H9 (cell line): ENCODE measurements at regions not wholly inside any gene's neighbourhood (a gene's known extent, or its start where the extent isn't known, plus 50 kb on each side); places are given as distances from the start of the nearest gene placed in this dataset.

Source experiments
- DNase-seq: peaks from one replicate; pipeline ENCODE4 v3.0.0-alpha.2; 2017
- H2AFZ ChIP-seq: one replicate; pipeline ENCODE4 v1.6.1; 2013; ENCODE audit warnings: mild to moderate bottlenecking, low read length, control low read depth, moderate library complexity
- H2AK5ac ChIP-seq: 2 replicates; pipeline ENCODE4 v1.6.1; 2013; ENCODE audit warnings: low read length, control low read depth, mixed read lengths; ENCODE audit not compliant: insufficient read length
- H2BK120ac ChIP-seq: one replicate; pipeline ENCODE4 v1.6.1; 2013; ENCODE audit warnings: low read depth, mild to moderate bottlenecking, low read length, control low read depth, inconsistent platforms; ENCODE audit not compliant: poor library complexity, severe bottlenecking
- H2BK12ac ChIP-seq: 2 replicates; pipeline ENCODE4 v1.6.1; 2013; ENCODE audit warnings: low read length, control low read depth, mixed read lengths, low read depth; ENCODE audit not compliant: insufficient read length
- H2BK15ac ChIP-seq: 2 replicates; pipeline ENCODE4 v1.6.1; 2013; ENCODE audit warnings: low read depth, low read length, control low read depth
- H2BK20ac ChIP-seq: one replicate; pipeline ENCODE4 v1.6.1; 2013; ENCODE audit warnings: low read depth, mild to moderate bottlenecking, low read length, control low read depth, inconsistent platforms; ENCODE audit not compliant: poor library complexity, severe bottlenecking
- H2BK5ac ChIP-seq: 2 replicates; pipeline ENCODE4 v1.6.1; 2013; ENCODE audit warnings: low read length, control low read depth, mixed read lengths; ENCODE audit not compliant: insufficient read length
- H3K14ac ChIP-seq: 2 replicates; pipeline ENCODE4 v1.6.1; 2013; ENCODE audit warnings: low read length, control low read depth; ENCODE audit not compliant: insufficient read depth
- H3K18ac ChIP-seq: 2 replicates; pipeline ENCODE4 v1.6.1; 2013; ENCODE audit warnings: low read depth, mild to moderate bottlenecking, mixed read lengths, low read length, control low read depth; ENCODE audit not compliant: insufficient read length
- H3K23ac ChIP-seq: 2 replicates; pipeline ENCODE4 v1.6.1; 2013; ENCODE audit warnings: low read length, control low read depth, mixed read lengths, low read depth; ENCODE audit not compliant: insufficient read length
- H3K23me2 ChIP-seq: 2 replicates; pipeline ENCODE4 v1.6.1; 2013; ENCODE audit warnings: low read depth, mild to moderate bottlenecking, mixed read lengths, low read length, control low read depth; ENCODE audit not compliant: insufficient read length, poor library complexity, severe bottlenecking
- H3K27ac ChIP-seq: 2 replicates; pipeline ENCODE4 v1.5.1; 2013; ENCODE audit warnings: low read length, control low read depth, mixed read lengths, low read depth; ENCODE audit not compliant: insufficient read length
- H3K27me3 ChIP-seq: 2 replicates; pipeline ENCODE4 v1.6.1; 2013; ENCODE audit warnings: low read length, control low read depth, inconsistent platforms; ENCODE audit not compliant: insufficient read depth
- H3K4ac ChIP-seq: 2 replicates; pipeline ENCODE4 v1.6.1; 2013; ENCODE audit warnings: low read depth, mild to moderate bottlenecking, control low read depth, inconsistent platforms, low read length, moderate library complexity
- H3K4me1 ChIP-seq: 2 replicates; pipeline ENCODE4 v1.6.1; 2013; ENCODE audit warnings: low read length, control low read depth, inconsistent platforms; ENCODE audit not compliant: insufficient read depth
- H3K4me2 ChIP-seq: 2 replicates; pipeline ENCODE4 v1.6.1; 2013; ENCODE audit warnings: low read length, control low read depth, mixed read lengths; ENCODE audit not compliant: insufficient read length, insufficient read depth
- H3K56ac ChIP-seq: 2 replicates; pipeline ENCODE4 v1.6.1; 2013; ENCODE audit warnings: low read depth, mild to moderate bottlenecking, mixed read lengths, low read length, control low read depth; ENCODE audit not compliant: insufficient read length
- H3K79me1 ChIP-seq: 2 replicates; pipeline ENCODE4 v1.6.1; 2013; ENCODE audit warnings: low read depth, mild to moderate bottlenecking, moderate library complexity, low read length, control low read depth, inconsistent platforms; ENCODE audit not compliant: insufficient read depth, poor library complexity, severe bottlenecking
- H3K79me2 ChIP-seq: 2 replicates; pipeline ENCODE4 v1.6.1; 2013; ENCODE audit warnings: low read length, control low read depth, inconsistent platforms; ENCODE audit not compliant: insufficient read depth
- H3K9ac ChIP-seq: 2 replicates; pipeline ENCODE4 v1.6.1; 2013; ENCODE audit warnings: low read length, control low read depth, mixed read lengths; ENCODE audit not compliant: insufficient read length; ENCODE audit errors: extremely low read depth
- H3K9me3 ChIP-seq: one replicate; pipeline ENCODE4 v1.6.1; 2013; ENCODE audit warnings: low read depth, low read length, inconsistent platforms; ENCODE audit not compliant: control insufficient read depth
- H3T11ph ChIP-seq: one replicate; pipeline ENCODE4 v1.6.1; 2013; ENCODE audit warnings: mild to moderate bottlenecking, low read length, control low read depth, inconsistent platforms
- H4K20me1 ChIP-seq: one replicate; pipeline ENCODE4 v1.6.1; 2013; ENCODE audit not compliant: control insufficient read depth, insufficient read length, insufficient read depth
- H4K5ac ChIP-seq: 2 replicates; pipeline ENCODE4 v1.6.1; 2013; ENCODE audit warnings: low read depth, mild to moderate bottlenecking, mixed read lengths, low read length, control low read depth; ENCODE audit not compliant: insufficient read length
- H4K8ac ChIP-seq: replicated peaks from 2 replicates; pipeline ENCODE4 v1.6.1; 2013; ENCODE audit warnings: low read length, control low read depth, mixed read lengths, low read depth; ENCODE audit not compliant: insufficient read length
- H4K91ac ChIP-seq: 2 replicates; pipeline ENCODE4 v1.6.1; 2013; ENCODE audit warnings: low read depth, mild to moderate bottlenecking, moderate library complexity, mixed read lengths, low read length, control low read depth; ENCODE audit not compliant: insufficient read length
- H3K27ac Mint-ChIP-seq, 3 experiments: 2 replicates in 2 of 3; 3 replicates in 1 of 3; pipeline ENCODE4 v1.8.0; 2020 to 2021; ENCODE audit warnings: mixed read lengths in 3 of 3, mild to moderate bottlenecking in 1 of 3, moderate library complexity in 1 of 3
- H3K27me3 Mint-ChIP-seq: 2 replicates; pipeline ENCODE4 v1.8.0; 2021; ENCODE audit warnings: low read depth, mild to moderate bottlenecking, moderate library complexity, mixed read lengths
- H3K36me3 Mint-ChIP-seq, 3 experiments: 2 replicates in 2 of 3; 3 replicates in 1 of 3; pipeline ENCODE4 v1.8.0; 2020 to 2021; ENCODE audit warnings: low read depth in 3 of 3, mixed read lengths in 3 of 3; ENCODE audit not compliant: insufficient read depth in 1 of 3
- H3K4me1 Mint-ChIP-seq, 2 experiments: 2 replicates each; pipeline ENCODE4 v1.8.0; 2020; ENCODE audit warnings: mixed read lengths in 2 of 2
- H3K4me3 Mint-ChIP-seq, 2 experiments: 2 replicates in 1 of 2; 3 replicates in 1 of 2; pipeline ENCODE4 v1.8.0; 2020 to 2021; ENCODE audit warnings: mild to moderate bottlenecking in 2 of 2, mixed read lengths in 2 of 2, moderate library complexity in 1 of 2
- H3K9me3 Mint-ChIP-seq, 2 experiments: 2 replicates in 1 of 2; 3 replicates in 1 of 2; pipeline ENCODE4 v1.8.0; 2020; ENCODE audit warnings: mild to moderate bottlenecking in 2 of 2, mixed read lengths in 2 of 2, moderate library complexity in 1 of 2
- CTCF ChIP-seq: fragments of 200-600 bp; sonication (generic); conservative IDR thresholded peaks from 3 replicates; pipeline ENCODE4 v1.8.0; 2021; ENCODE audit warnings: antibody characterized with exemption, mild to moderate bottlenecking
- WGBS: extraction: QIAGEN DNeasy Blood & Tissue Kit; methylation state at CpG from one replicate; pipeline ENCODE4 v1.1.7; 2013; ENCODE audit warnings: missing lambda C conversion rate, low lambda C conversion rate, mixed read lengths; ENCODE audit not compliant: insufficient read length; ENCODE audit errors: extremely low coverage; 5-methylcytosine and 5-hydroxymethylcytosine counted together

GRCh38 chr10:58903071-58903470 lies 273.4 kb upstream of the PHYHIPL start:
- WGBS = no CpG with 5 or more reads among the region's 1 CpG
- no peak overlapping the region for H3K56ac ChIP-seq
- no peak overlapping the region for H3K27ac ChIP-seq
- Mint-ChIP-seq H3K4me3 (no peak overlapping the region), H3K36me3 (peaks cover 2 to 13% (median 4%) of the 10 kb centered on the region in 3 experiments; a peak in 4 of 7 replicates), H3K4me1 (peaks cover 5 to 16% of the 10 kb centered on the region in 2 experiments; a peak in 3 of 4 replicates), H3K9me3 (peaks cover 3 to 8% of the 10 kb centered on the region in 2 experiments; a peak in 3 of 5 replicates), H3K27ac (no peak overlapping the region), H3K27me3 (no peaks in the 10 kb centered on the region)
- H3K4ac ChIP-seq = no peak overlapping the region
- no peak overlapping the region for H3K18ac ChIP-seq
- no peak overlapping the region for H2BK20ac ChIP-seq
- H3K79me2 ChIP-seq = no peaks in the 10 kb centered on the region
- H3K14ac ChIP-seq = no peak overlapping the region
- H3K9ac ChIP-seq = no peak overlapping the region
- H4K20me1 ChIP-seq = no peaks in the 10 kb centered on the region
- no peak overlapping the region for H4K8ac ChIP-seq
- H2BK5ac ChIP-seq = no peak overlapping the region
- TF ChIP-seq CTCF = no peak
- no peaks in the 10 kb centered on the region for H3K9me3 ChIP-seq
- no peak overlapping the region for H3K4me2 ChIP-seq
- DNase-seq = no peak
- no peak overlapping the region for H4K5ac ChIP-seq
- no peak overlapping the region for H2BK15ac ChIP-seq
- H2BK12ac ChIP-seq = no peak overlapping the region
- H3K23ac ChIP-seq = no peak overlapping the region
- no peak overlapping the region for H2BK120ac ChIP-seq
- no peaks in the 10 kb centered on the region for H3K4me1 ChIP-seq
- H2AK5ac ChIP-seq = no peak overlapping the region
- no peak overlapping the region for H3T11ph ChIP-seq
- H3K27me3 ChIP-seq = no peaks in the 10 kb centered on the region
- no peaks in the 10 kb centered on the region for H3K79me1 ChIP-seq
- no peak overlapping the region for H4K91ac ChIP-seq
- H3K23me2 ChIP-seq = no peaks in the 10 kb centered on the region
- H2AFZ ChIP-seq = no peak overlapping the region
